ENCODE measurements at regions not wholly inside any gene's neighbourhood (a gene's known extent, or its start where the extent isn't known, plus 50 kb on each side); places are given as distances from the start of the nearest gene placed in this dataset.
"Not testable (repeated sequence)": the region's sequence is repeated elsewhere in the genome, so short reads cannot be mapped to it uniquely, and the experiment has no call there.

- DNase-seq = no peak
Measured at GRCh38 chr7:130949550-130949949, 215.5 kb upstream of the KLF14 start.

- DNase-seq = no peak
Measured at GRCh38 chr7:130950054-130950453, 216.0 kb upstream of the KLF14 start.

GRCh38 chr7:130950741-130951140, 216.7 kb upstream of the KLF14 start:
- no peak for DNase-seq

GRCh38 chr7:130951303-130951975, 217.4 kb upstream of the KLF14 start:
- DNase-seq = no peak

GRCh38 chr7:130951976-130952876, 218.2 kb upstream of the KLF14 start:
- no peak for DNase-seq

GRCh38 chr7:130953196-130953595, 219.2 kb upstream of the KLF14 start:
- no peak for DNase-seq

GRCh38 chr7:130954918-130955564, 221.0 kb upstream of the KLF14 start:
- DNase-seq = no peak

GRCh38 chr7:130955565-130955919, 221.5 kb upstream of the KLF14 start:
- no peak for DNase-seq

GRCh38 chr7:130956417-130957136, 222.6 kb upstream of the KLF14 start:
- DNase-seq = peak; percentile 35

GRCh38 chr7:130957137-130957513, 223.1 kb upstream of the KLF14 start:
- peak; percentile 63 for DNase-seq

- DNase-seq = not testable (repeated sequence)
Measured at GRCh38 chr7:130957722-130958435, 223.9 kb upstream of the KLF14 start.

- DNase-seq = no peak
Measured at GRCh38 chr7:130958846-130959245, 224.8 kb upstream of the KLF14 start.

GRCh38 chr7:130959743-130960207, 225.8 kb upstream of the KLF14 start:
- DNase-seq = peak; percentile 63

- peak; percentile 82 for DNase-seq
Measured at GRCh38 chr7:130960208-130960988, 226.4 kb upstream of the KLF14 start.

GRCh38 chr7:130961128-130961601, 227.2 kb upstream of the KLF14 start:
- DNase-seq = peak; percentile 89

GRCh38 chr7:130962109-130962508, 228.1 kb upstream of the KLF14 start:
- DNase-seq = no peak

- no peak for DNase-seq
Measured at GRCh38 chr7:130963339-130963738, 229.3 kb upstream of the KLF14 start.

- DNase-seq = no peak
Measured at GRCh38 chr7:130965515-130965914, 231.5 kb upstream of the KLF14 start.

GRCh38 chr7:130966246-130967009, 232.4 kb upstream of the KLF14 start:
- DNase-seq = no peak

- no peak for DNase-seq
Measured at GRCh38 chr7:130970196-130970595, 236.2 kb upstream of the KLF14 start.

GRCh38 chr7:130970696-130971095, 236.7 kb upstream of the KLF14 start:
- no peak for DNase-seq

Measured in hematopoietic multipotent progenitor cell treated with erythropoietin and hydrocortisone succinate and interleukin-3 and kit ligand, for 4 days (in vitro differentiated cells).